Epithelial cell of prostate (primary cell): ENCODE measurements at regions not wholly inside any gene's neighbourhood (a gene's known extent, or its start where the extent isn't known, plus 50 kb on each side); places are given as distances from the start of the nearest gene placed in this dataset.
"Not testable (repeated sequence)": the region's sequence is repeated elsewhere in the genome, so short reads cannot be mapped to it uniquely, and the experiment has no call there.

Experiments used
- DNase-seq: peaks from one replicate; pipeline ENCODE4 v3.0.0-alpha.2; 2011; ENCODE audit warnings: low read depth, low spot score
- H3K27ac ChIP-seq: fragments of 450-650 bp; 2 replicates; pipeline ENCODE4 v1.5.1; 2017; ENCODE audit warnings: mild to moderate bottlenecking

GRCh38 chr6:139447656-139447975 lies 73.2 kb upstream of the CITED2 start:
- DNase-seq = no peak
- no peak overlapping the region for H3K27ac ChIP-seq

- no peak overlapping the region for H3K27ac ChIP-seq
- no peak for DNase-seq
These were observed 72.6 kb upstream of the CITED2 start for GRCh38 chr6:139446768-139447655.

- no peak overlapping the region for H3K27ac ChIP-seq
- no peak for DNase-seq
These were observed 71.8 kb upstream of the CITED2 start for GRCh38 chr6:139446138-139446715.

GRCh38 chr6:139444273-139444787 lies 69.9 kb upstream of the CITED2 start:
- DNase-seq = not testable (repeated sequence)

GRCh38 chr6:139443231-139444112 lies 69.0 kb upstream of the CITED2 start:
- no peak overlapping the region for H3K27ac ChIP-seq
- DNase-seq = no peak

More at GRCh38 chr6:139444273-139444787, 69.9 kb upstream of the CITED2 start:
- not testable (repeated sequence) for H3K27ac ChIP-seq

- no peak for DNase-seq
- no peak overlapping the region for H3K27ac ChIP-seq
These were observed 67.8 kb upstream of the CITED2 start for GRCh38 chr6:139442188-139442671.

GRCh38 chr6:139439349-139439748 lies 64.9 kb upstream of the CITED2 start:
- no peak for DNase-seq
- no peak overlapping the region for H3K27ac ChIP-seq

GRCh38 chr6:139438775-139439174 lies 64.3 kb upstream of the CITED2 start:
- no peak for DNase-seq
- no peak overlapping the region for H3K27ac ChIP-seq

GRCh38 chr6:139436957-139437348 lies 62.5 kb upstream of the CITED2 start:
- peak overlapping the region; percentile 47 for H3K27ac ChIP-seq
- DNase-seq = no peak

GRCh38 chr6:139436200-139436956 lies 61.9 kb upstream of the CITED2 start:
- peak; percentile 16 for DNase-seq

GRCh38 chr6:139433631-139434419 lies 59.4 kb upstream of the CITED2 start:
- H3K27ac ChIP-seq = peak overlapping the region; percentile 12
- DNase-seq = peak; percentile 46

More at GRCh38 chr6:139436200-139436956, 61.9 kb upstream of the CITED2 start:
- peak overlapping the region; percentile 47 for H3K27ac ChIP-seq

GRCh38 chr6:139431602-139431956 lies 57.1 kb upstream of the CITED2 start:
- DNase-seq = no peak
- H3K27ac ChIP-seq = no peak overlapping the region

GRCh38 chr6:139430899-139431601 lies 56.6 kb upstream of the CITED2 start:
- no peak for DNase-seq
- no peak overlapping the region for H3K27ac ChIP-seq

- DNase-seq = no peak
These were observed 55.2 kb upstream of the CITED2 start for GRCh38 chr6:139429580-139430145.

GRCh38 chr6:139427199-139427598 lies 52.8 kb upstream of the CITED2 start:
- DNase-seq = no peak

More at GRCh38 chr6:139429580-139430145, 55.2 kb upstream of the CITED2 start:
- no peak overlapping the region for H3K27ac ChIP-seq

GRCh38 chr6:139426795-139427194 lies 52.3 kb upstream of the CITED2 start:
- H3K27ac ChIP-seq = no peak overlapping the region
- DNase-seq = no peak

More at GRCh38 chr6:139427199-139427598, 52.8 kb upstream of the CITED2 start:
- no peak overlapping the region for H3K27ac ChIP-seq

GRCh38 chr6:139425780-139426179 lies 51.3 kb upstream of the CITED2 start:
- no peak overlapping the region for H3K27ac ChIP-seq

More at GRCh38 chr6:139425780-139426179, 51.3 kb upstream of the CITED2 start:
- DNase-seq = no peak
